ENCODE measurements at regions not wholly inside any gene's neighbourhood (a gene's known extent, or its start where the extent isn't known, plus 50 kb on each side); places are given as distances from the start of the nearest gene placed in this dataset.

DNA sequence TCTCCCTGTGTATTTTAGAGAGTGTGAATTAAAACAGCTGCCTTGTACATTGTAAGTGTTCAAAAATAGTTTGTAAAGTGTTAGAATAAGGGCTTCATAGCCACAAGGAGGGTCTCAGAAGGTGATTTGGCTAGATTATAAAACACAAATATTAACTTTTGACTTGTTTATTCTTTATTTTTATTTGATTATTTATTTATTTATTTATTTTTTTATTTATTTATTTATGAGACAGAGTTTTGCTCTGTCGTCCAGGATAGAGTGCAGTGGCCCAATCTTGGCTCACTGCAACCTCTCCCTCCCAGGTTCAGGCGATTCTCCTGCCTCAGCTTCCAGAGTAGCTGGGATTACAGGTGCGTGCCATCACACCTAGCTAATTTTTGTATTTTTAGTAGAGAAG is 111.5 kb upstream of the RBFOX1 start:
- no peak for TF ChIP-seq CTCF (IDR thresholded peaks at IDR 0.05)
- ATAC-seq (ENCODE audit: low FRiP score) = no peak
- no peak for DNase-seq (ENCODE audit: low spot score)

DNA sequence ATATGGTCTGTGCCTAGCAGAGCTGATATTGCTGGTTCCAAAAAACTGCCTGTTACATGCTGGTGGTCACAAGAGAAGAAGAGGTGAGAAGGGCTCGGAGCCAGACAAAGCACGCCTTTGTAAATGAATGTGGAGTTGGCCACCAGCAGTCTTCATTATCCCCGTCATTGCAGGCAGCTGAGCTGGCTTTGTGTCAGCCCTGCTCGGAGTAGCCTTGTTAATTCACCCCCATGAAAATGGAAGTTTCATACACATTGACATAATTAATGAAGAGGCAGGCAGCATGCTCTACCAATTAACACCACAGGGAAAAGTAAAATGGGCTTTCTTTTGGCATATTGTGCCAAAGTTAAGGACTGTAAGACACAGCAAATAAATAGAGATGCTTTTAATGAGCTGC is 113.7 kb upstream of the RBFOX1 start:
- DNase-seq (ENCODE audit: low spot score) (no peak), ATAC-seq (ENCODE audit: low FRiP score) (no peak)
- no peak for TF ChIP-seq CTCF (IDR thresholded peaks at IDR 0.05)

- DNase-seq (ENCODE audit: low spot score) (no peak), ATAC-seq (ENCODE audit: low FRiP score) (no peak)
- TF ChIP-seq CTCF (IDR thresholded peaks at IDR 0.05) = no peak
Measured at GRCh38 chr16:7217797-7218196, 114.8 kb upstream of the RBFOX1 start.

GRCh38 chr16:7216719-7217118 is 115.9 kb upstream of the RBFOX1 start:
- DNase-seq (ENCODE audit: low spot score) (no peak), ATAC-seq (ENCODE audit: low FRiP score) (no peak)
- no peak for TF ChIP-seq CTCF (IDR thresholded peaks at IDR 0.05)

DNA sequence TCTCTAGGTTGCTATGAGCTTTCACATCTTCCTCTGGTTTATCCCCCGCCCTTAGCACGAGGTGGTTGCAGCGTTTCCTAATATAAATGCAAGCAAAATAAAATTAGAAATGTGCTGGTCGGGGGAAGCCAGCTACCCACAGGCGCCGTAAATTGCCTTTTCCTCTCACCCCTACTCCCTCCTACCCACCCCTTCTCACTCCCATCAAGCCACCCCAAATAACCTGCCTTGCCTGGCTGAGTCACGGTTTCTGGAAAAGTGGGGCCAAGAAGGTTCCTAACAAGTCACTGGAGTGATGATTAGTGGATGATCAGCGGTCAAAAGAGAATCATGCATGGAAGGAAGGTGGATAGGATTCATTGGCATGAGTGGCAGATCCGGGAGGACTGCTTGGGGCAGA is 120.9 kb upstream of the RBFOX1 start:
- TF ChIP-seq CTCF (IDR thresholded peaks at IDR 0.05) = no peak

DNA sequence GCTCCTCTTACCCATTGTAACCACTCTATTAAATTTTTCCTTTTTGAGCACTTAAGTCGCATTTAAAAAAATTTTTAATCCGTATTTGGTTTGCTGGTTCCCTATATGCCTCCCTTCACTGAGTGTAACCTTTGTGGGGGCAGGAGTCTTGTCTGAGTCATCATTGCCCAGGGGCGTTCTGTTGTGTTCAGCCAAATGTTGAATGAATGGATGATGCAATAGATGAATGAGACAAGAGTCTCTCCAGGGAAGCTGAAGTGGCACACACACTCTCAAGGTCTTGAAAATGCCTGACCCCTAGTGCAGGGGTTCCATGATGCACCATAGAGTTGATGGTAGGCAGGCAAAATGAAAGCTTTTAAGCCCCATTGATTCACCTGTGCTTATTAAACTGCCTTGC is 123.0 kb upstream of the RBFOX1 start:
- no peak for ATAC-seq (ENCODE audit: low FRiP score)
- TF ChIP-seq CTCF (IDR thresholded peaks at IDR 0.05) = no peak
- no peak for DNase-seq (ENCODE audit: low spot score)

More for the DNA sequence above, 120.9 kb upstream of the RBFOX1 start:
- no peak for ATAC-seq (ENCODE audit: low FRiP score)
- no peak for DNase-seq (ENCODE audit: low spot score)

DNA sequence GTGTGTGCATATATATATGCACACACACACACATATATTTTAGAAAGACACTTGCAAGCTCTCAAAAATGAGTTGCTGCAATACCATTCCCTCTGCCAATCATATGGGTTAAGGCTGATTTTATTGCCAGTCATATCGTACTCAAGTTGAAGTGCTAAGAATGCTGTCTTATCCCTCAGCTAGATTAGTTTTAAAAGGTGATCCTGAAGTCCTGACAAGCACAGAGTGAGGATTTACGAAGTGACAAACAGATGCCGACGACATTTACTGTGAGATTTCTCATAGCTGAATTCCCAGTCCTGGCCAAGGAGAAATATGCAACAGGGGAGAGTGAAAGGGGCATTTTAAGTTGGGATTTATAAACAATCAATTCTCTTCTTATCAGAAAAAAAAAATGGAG is 126.2 kb upstream of the RBFOX1 start:
- no peak for ATAC-seq (ENCODE audit: low FRiP score)
- DNase-seq (ENCODE audit: low spot score) = no peak

More for the DNA sequence above, 126.2 kb upstream of the RBFOX1 start:
- no peak for TF ChIP-seq CTCF (IDR thresholded peaks at IDR 0.05)
